OCI-LY1 (cell line): ENCODE measurements at regions not wholly inside any gene's neighbourhood (a gene's known extent, or its start where the extent isn't known, plus 50 kb on each side); places are given as distances from the start of the nearest gene placed in this dataset.

Experiments
- H2AFZ ChIP-seq: fragments of 200-600 bp; sonication (generic), shearing (Covaris generic); 2 replicates; pipeline ENCODE4 v1.6.0; 2014; ENCODE audit warnings: antibody characterized with exemption, mild to moderate bottlenecking, low read length
- H3F3A ChIP-seq: fragments of 200-600 bp; sonication (generic), shearing (Covaris generic); 2 replicates; pipeline ENCODE4 v1.6.0; 2014; ENCODE audit warnings: mild to moderate bottlenecking, antibody characterized with exemption, low read length, moderate library complexity; ENCODE audit not compliant: insufficient read depth
- H3K27ac ChIP-seq: fragments of 200-600 bp; sonication (generic); 2 replicates; pipeline ENCODE4 v1.5.1; 2014; ENCODE audit warnings: low read length, mixed run types, mild to moderate bottlenecking, low read depth; ENCODE audit not compliant: poor library complexity, severe bottlenecking
- H3K27me3 ChIP-seq: fragments of 200-600 bp; sonication (generic); 2 replicates; pipeline ENCODE4 v1.6.0; 2014; ENCODE audit warnings: antibody characterized with exemption, mild to moderate bottlenecking, low read length, moderate library complexity; ENCODE audit not compliant: insufficient read depth
- H3K36me3 ChIP-seq: fragments of 200-600 bp; sonication (generic); 2 replicates; pipeline ENCODE4 v1.6.1; 2014; ENCODE audit warnings: mild to moderate bottlenecking, antibody characterized with exemption, low read length, moderate library complexity, mixed read lengths; ENCODE audit not compliant: insufficient read depth
- H3K4me1 ChIP-seq: fragments of 200-600 bp; sonication (generic); 2 replicates; pipeline ENCODE4 v1.5.1; 2014; ENCODE audit warnings: mild to moderate bottlenecking, low read length, moderate library complexity; ENCODE audit not compliant: insufficient read depth, severe bottlenecking
- H3K4me2 ChIP-seq: fragments of 200-600 bp; sonication (generic), shearing (Covaris generic); 2 replicates; pipeline ENCODE4 v1.6.1; 2014; ENCODE audit warnings: low read length
- H3K4me3 ChIP-seq: fragments of 200-600 bp; sonication (generic); 2 replicates; pipeline ENCODE4 v1.5.1; 2014; ENCODE audit warnings: low read length, low read depth, mild to moderate bottlenecking, mixed read lengths; ENCODE audit not compliant: poor library complexity, severe bottlenecking
- H3K79me2 ChIP-seq: fragments of 200-600 bp; shearing (Covaris generic); 2 replicates; pipeline ENCODE4 v1.6.1; 2016; ENCODE audit warnings: mixed run types, low read length, mixed read lengths; ENCODE audit not compliant: insufficient read depth
- H3K9ac ChIP-seq: fragments of 200-600 bp; sonication (generic), shearing (Covaris generic); 2 replicates; pipeline ENCODE4 v1.6.1; 2014; ENCODE audit warnings: mild to moderate bottlenecking, low read length, mixed read lengths
- H3K9me2 ChIP-seq: fragments of 200-600 bp; sonication (generic), shearing (Covaris generic); 2 replicates; pipeline ENCODE4 v1.6.1; 2014; ENCODE audit warnings: low read depth, mild to moderate bottlenecking, low read length, mixed read lengths
- H3K9me3 ChIP-seq: fragments of 200-600 bp; shearing (Covaris generic); 2 replicates; pipeline ENCODE4 v1.6.1; 2014; ENCODE audit warnings: low read length, mixed read lengths
- H4K20me1 ChIP-seq: fragments of 200-600 bp; sonication (generic), shearing (Covaris generic); 2 replicates; pipeline ENCODE4 v1.6.0; 2016; ENCODE audit warnings: mild to moderate bottlenecking, low read length; ENCODE audit not compliant: insufficient read depth
- EZH2 ChIP-seq: fragments of 200-600 bp; sonication (generic), shearing (Covaris generic); IDR thresholded peaks from 2 replicates; pipeline ENCODE4 v1.8.0; 2017; ENCODE audit warnings: borderline replicate concordance, mixed run types, mild to moderate bottlenecking, antibody characterized with exemption, low read length, moderate library complexity, mixed read lengths
- TF ChIP-seq, protein P1 (sequence below): fragments of 200-600 bp; sonication (generic), shearing (Covaris generic); IDR thresholded peaks from 2 replicates; pipeline ENCODE4 v1.5.1; 2017; ENCODE audit warnings: mild to moderate bottlenecking, antibody characterized with exemption, low read length, moderate library complexity, mixed read lengths

- Histone ChIP-seq H3K4me2 (no peak overlapping the region), H4K20me1 (no peaks in the 10 kb centered on the region), H3K4me3 (no peak overlapping the region), H3K4me1 (no peaks in the 10 kb centered on the region), H3K79me2 (no peaks in the 10 kb centered on the region), H3F3A (no peaks in the 10 kb centered on the region), H3K27me3 (no peaks in the 10 kb centered on the region), H3K9me3 (no peaks in the 10 kb centered on the region), H3K36me3 (no peaks in the 10 kb centered on the region), H3K9me2 (no peaks in the 10 kb centered on the region), H2AFZ (no peak overlapping the region), H3K9ac (no peak overlapping the region), H3K27ac (no peak overlapping the region)
- TF ChIP-seq, protein P1, sequence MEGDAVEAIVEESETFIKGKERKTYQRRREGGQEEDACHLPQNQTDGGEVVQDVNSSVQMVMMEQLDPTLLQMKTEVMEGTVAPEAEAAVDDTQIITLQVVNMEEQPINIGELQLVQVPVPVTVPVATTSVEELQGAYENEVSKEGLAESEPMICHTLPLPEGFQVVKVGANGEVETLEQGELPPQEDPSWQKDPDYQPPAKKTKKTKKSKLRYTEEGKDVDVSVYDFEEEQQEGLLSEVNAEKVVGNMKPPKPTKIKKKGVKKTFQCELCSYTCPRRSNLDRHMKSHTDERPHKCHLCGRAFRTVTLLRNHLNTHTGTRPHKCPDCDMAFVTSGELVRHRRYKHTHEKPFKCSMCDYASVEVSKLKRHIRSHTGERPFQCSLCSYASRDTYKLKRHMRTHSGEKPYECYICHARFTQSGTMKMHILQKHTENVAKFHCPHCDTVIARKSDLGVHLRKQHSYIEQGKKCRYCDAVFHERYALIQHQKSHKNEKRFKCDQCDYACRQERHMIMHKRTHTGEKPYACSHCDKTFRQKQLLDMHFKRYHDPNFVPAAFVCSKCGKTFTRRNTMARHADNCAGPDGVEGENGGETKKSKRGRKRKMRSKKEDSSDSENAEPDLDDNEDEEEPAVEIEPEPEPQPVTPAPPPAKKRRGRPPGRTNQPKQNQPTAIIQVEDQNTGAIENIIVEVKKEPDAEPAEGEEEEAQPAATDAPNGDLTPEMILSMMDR: no peak
- no peak for TF ChIP-seq EZH2
Observed at GRCh38 chr2:128380061-128380889, 61.6 kb upstream of the HS6ST1 start.

GRCh38 chr2:128380961-128381938 is 62.6 kb upstream of the HS6ST1 start:
- no peaks in the 10 kb centered on the region for H4K20me1 ChIP-seq
- H3K79me2 ChIP-seq: no peaks in the 10 kb centered on the region
- no peak overlapping the region for H3K27ac ChIP-seq
- no peak overlapping the region for H3K4me3 ChIP-seq
- H2AFZ ChIP-seq: no peak overlapping the region
- no peaks in the 10 kb centered on the region for H3F3A ChIP-seq
- no peak overlapping the region for H3K4me2 ChIP-seq
- no peaks in the 10 kb centered on the region for H3K4me1 ChIP-seq
- H3K9ac ChIP-seq: no peak overlapping the region
- no peaks in the 10 kb centered on the region for H3K36me3 ChIP-seq
- H3K9me2 ChIP-seq: no peaks in the 10 kb centered on the region
- H3K9me3 ChIP-seq: no peaks in the 10 kb centered on the region
- no peaks in the 10 kb centered on the region for H3K27me3 ChIP-seq
- no peak for TF ChIP-seq EZH2
- TF ChIP-seq, protein P1: no peak

GRCh38 chr2:128384446-128384845 is 65.8 kb upstream of the HS6ST1 start:
- no peak overlapping the region for H2AFZ ChIP-seq

More at GRCh38 chr2:128384446-128384845, 65.8 kb upstream of the HS6ST1 start:
- Histone ChIP-seq H3K9ac (no peak overlapping the region), H3K36me3 (no peaks in the 10 kb centered on the region), H3K4me2 (no peak overlapping the region), H3K9me3 (no peaks in the 10 kb centered on the region), H3K4me3 (no peak overlapping the region), H3K27me3 (no peaks in the 10 kb centered on the region; the same call in 1 of the 2 replicates), H3K27ac (no peak overlapping the region), H4K20me1 (no peaks in the 10 kb centered on the region), H3K9me2 (no peaks in the 10 kb centered on the region), H3F3A (no peaks in the 10 kb centered on the region), H3K79me2 (no peaks in the 10 kb centered on the region), H3K4me1 (no peaks in the 10 kb centered on the region)
- no peak for TF ChIP-seq EZH2
- TF ChIP-seq, protein P1: no peak
